SH-SY5Y (cell line): ENCODE measurements at regions not wholly inside any gene's neighbourhood (a gene's known extent, or its start where the extent isn't known, plus 50 kb on each side); places are given as distances from the start of the nearest gene placed in this dataset.

ENCODE experiments used
- GATA2 ChIP-seq: IDR thresholded peaks from 2 replicates; pipeline ENCODE4 v1.6.1; 2011; ENCODE audit warnings: mild to moderate bottlenecking, low read depth, low read length
- GATA3 ChIP-seq: IDR thresholded peaks from 2 replicates; pipeline ENCODE4 v1.6.1; 2011; ENCODE audit warnings: low read depth, mild to moderate bottlenecking, low read length, moderate library complexity

- no peak for TF ChIP-seq GATA2
- TF ChIP-seq GATA3 = no peak
Observed at GRCh38 chr16:35516971-35517370, 2057.6 kb downstream of the TP53TG3F start.
